ENCODE measurements at regions not wholly inside any gene's neighbourhood (a gene's known extent, or its start where the extent isn't known, plus 50 kb on each side); places are given as distances from the start of the nearest gene placed in this dataset.

GRCh38 chr6:147009358-147009757, 194.9 kb upstream of the STXBP5 start:
- ATAC-seq (ENCODE audit: low read depth) (no peak), DNase-seq (no peak)
- Histone ChIP-seq H4K20me1 (ENCODE audit: control insufficient read depth, insufficient read depth, low read length, poor library complexity, severe bottlenecking) (no peaks in the 10 kb centered on the region), H3K9ac (ENCODE audit: low read length) (no peak overlapping the region), H2AFZ (ENCODE audit: insufficient read depth, low read depth, low read length, poor library complexity, severe bottlenecking) (no peak overlapping the region), H3K4me2 (replicated peaks; ENCODE audit: low read depth, low read length, poor library complexity, severe bottlenecking) (no peak overlapping the region), H3K4me1 (ENCODE audit: control insufficient read depth in 2 of 2, insufficient read depth in 2 of 2, low read length in 2 of 2) (no peaks in the 10 kb centered on the region), H3K27ac (ENCODE audit: low read length in 2 of 2) (no peak overlapping the region), H3K9me3 (ENCODE audit: control extremely low read depth in 1 of 3, control insufficient read depth in 2 of 3, insufficient read depth in 1 of 3, low read length in 2 of 3) (peaks cover 0 to 5% (median 5%) of the 10 kb centered on the region in 3 donors), H3K27me3 (replicated peaks in 1 of 4; ENCODE audit: control extremely low read depth in 1 of 4, control insufficient read depth in 3 of 4, insufficient read depth in 4 of 4, low read length in 3 of 4) (no peaks in the 10 kb centered on the region), H3K36me3 (replicated peaks in 1 of 2; ENCODE audit: control extremely low read depth in 1 of 2, control insufficient read depth in 1 of 2, extremely low read depth in 1 of 2, insufficient read depth in 2 of 2, low read length in 1 of 2) (no peaks in the 10 kb centered on the region), H3K4me3 (ENCODE audit: control extremely low read depth in 1 of 5, extremely low read depth in 1 of 5, insufficient read depth in 1 of 5, low read depth in 2 of 5, low read length in 4 of 5) (no peak overlapping the region), H3K79me2 (ENCODE audit: control insufficient read depth, insufficient read depth, low read length) (no peaks in the 10 kb centered on the region)
- ChIA-PET POLR2A (no interaction called here), CTCF (no interaction called here)
- no CpG with 5 or more reads among the region's 2 CpGs for WGBS (ENCODE audit: insufficient coverage)
- H3K27me3 Mint-ChIP-seq = no peaks in the 10 kb centered on the region
- no peak overlapping the region for H3K4me3 Mint-ChIP-seq
- intact Hi-C loops (cut with micrococcal nuclease) = no loop called here
- peaks cover 5% of the 10 kb centered on the region for H3K9me3 Mint-ChIP-seq (ENCODE audit: insufficient read depth)
- H3K4me1 Mint-ChIP-seq = no peaks in the 10 kb centered on the region
- TF ChIP-seq EZH2 (IDR thresholded peaks at IDR 0.05; ENCODE audit: borderline replicate concordance, insufficient read depth, low read depth, low read length, poor library complexity, severe bottlenecking) = no peak
- TF ChIP-seq CTCF (IDR thresholded peaks at IDR 0.05) = no peak
- H3K27ac Mint-ChIP-seq = no peak overlapping the region

GRCh38 chr6:147015674-147016073, 188.5 kb upstream of the STXBP5 start:
- Mint-ChIP-seq H3K4me1 (no peaks in the 10 kb centered on the region), H3K4me3 (no peak overlapping the region), H3K9me3 (ENCODE audit: insufficient read depth) (no peaks in the 10 kb centered on the region), H3K27ac (no peak overlapping the region), H3K27me3 (no peaks in the 10 kb centered on the region)
- no peaks in the 10 kb centered on the region for H3K4me1 ChIP-seq (ENCODE audit: control insufficient read depth in 2 of 2, insufficient read depth in 2 of 2, low read length in 2 of 2)
- H3K4me3 ChIP-seq (ENCODE audit: control extremely low read depth in 1 of 5, extremely low read depth in 1 of 5, insufficient read depth in 1 of 5, low read depth in 2 of 5, low read length in 4 of 5) = no peak overlapping the region
- H2AFZ ChIP-seq (ENCODE audit: insufficient read depth, low read depth, low read length, poor library complexity, severe bottlenecking) = no peak overlapping the region
- POLR2A ChIA-PET = no interaction called here
- no peak overlapping the region for H3K27ac ChIP-seq (ENCODE audit: low read length in 2 of 2)
- 92% methylated on average over 4 of the region's 5 CpGs for WGBS (ENCODE audit: insufficient coverage)
- no peaks in the 10 kb centered on the region for H4K20me1 ChIP-seq (ENCODE audit: control insufficient read depth, insufficient read depth, low read length, poor library complexity, severe bottlenecking)
- ATAC-seq (ENCODE audit: low read depth) (no peak), DNase-seq (no peak)
- no peak for TF ChIP-seq EZH2 (IDR thresholded peaks at IDR 0.05; ENCODE audit: borderline replicate concordance, insufficient read depth, low read depth, low read length, poor library complexity, severe bottlenecking)
- TF ChIP-seq CTCF (IDR thresholded peaks at IDR 0.05) = no peak
- H3K9me3 ChIP-seq (ENCODE audit: control extremely low read depth in 1 of 3, control insufficient read depth in 2 of 3, insufficient read depth in 1 of 3, low read length in 2 of 3) = no peaks in the 10 kb centered on the region
- no peaks in the 10 kb centered on the region for H3K79me2 ChIP-seq (ENCODE audit: control insufficient read depth, insufficient read depth, low read length)
- no peaks in the 10 kb centered on the region for H3K36me3 ChIP-seq (replicated peaks in 1 of 2; ENCODE audit: control extremely low read depth in 1 of 2, control insufficient read depth in 1 of 2, extremely low read depth in 1 of 2, insufficient read depth in 2 of 2, low read length in 1 of 2)
- intact Hi-C loops (cut with micrococcal nuclease) = no loop called here
- H3K9ac ChIP-seq (ENCODE audit: low read length) = no peak overlapping the region
- no peak overlapping the region for H3K4me2 ChIP-seq (replicated peaks; ENCODE audit: low read depth, low read length, poor library complexity, severe bottlenecking)
- H3K27me3 ChIP-seq (replicated peaks in 1 of 4; ENCODE audit: control extremely low read depth in 1 of 4, control insufficient read depth in 3 of 4, insufficient read depth in 4 of 4, low read length in 3 of 4) = no peaks in the 10 kb centered on the region
- CTCF ChIA-PET = no interaction called here

Measured in B cell (primary cell).